ENCODE measurements at regions not wholly inside any gene's neighbourhood (a gene's known extent, or its start where the extent isn't known, plus 50 kb on each side); places are given as distances from the start of the nearest gene placed in this dataset.
"Not testable (repeated sequence)": the region's sequence is repeated elsewhere in the genome, so short reads cannot be mapped to it uniquely, and the experiment has no call there.

GRCh38 chr3:6657591-6657990 lies 203.3 kb upstream of the GRM7 start:
- no peak for DNase-seq

GRCh38 chr3:6667354-6667753 lies 193.6 kb upstream of the GRM7 start:
- no peak for DNase-seq

DNA sequence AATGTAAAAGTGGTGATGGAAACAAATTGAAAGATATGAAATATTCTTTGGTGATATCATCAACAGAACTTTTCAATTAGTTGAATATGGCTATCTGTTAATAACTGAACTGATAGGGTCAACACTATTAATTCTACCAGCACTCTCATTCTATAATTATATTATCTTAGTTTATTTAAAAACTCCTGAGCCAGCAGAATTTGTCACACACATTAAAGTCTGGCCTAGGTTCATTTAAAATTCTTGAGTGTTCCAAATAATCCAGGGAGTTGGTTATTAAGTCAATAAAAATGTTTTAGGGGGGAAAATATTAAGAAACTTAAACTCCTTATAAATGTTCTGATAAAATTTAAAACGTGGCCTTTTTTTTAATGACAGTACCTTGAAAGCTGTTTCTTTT lies 189.6 kb upstream of the GRM7 start:
- no peak for DNase-seq

GRCh38 chr3:6679510-6679909 lies 181.4 kb upstream of the GRM7 start:
- peak in 1 of 2 experiments; percentile 2 for DNase-seq

DNA sequence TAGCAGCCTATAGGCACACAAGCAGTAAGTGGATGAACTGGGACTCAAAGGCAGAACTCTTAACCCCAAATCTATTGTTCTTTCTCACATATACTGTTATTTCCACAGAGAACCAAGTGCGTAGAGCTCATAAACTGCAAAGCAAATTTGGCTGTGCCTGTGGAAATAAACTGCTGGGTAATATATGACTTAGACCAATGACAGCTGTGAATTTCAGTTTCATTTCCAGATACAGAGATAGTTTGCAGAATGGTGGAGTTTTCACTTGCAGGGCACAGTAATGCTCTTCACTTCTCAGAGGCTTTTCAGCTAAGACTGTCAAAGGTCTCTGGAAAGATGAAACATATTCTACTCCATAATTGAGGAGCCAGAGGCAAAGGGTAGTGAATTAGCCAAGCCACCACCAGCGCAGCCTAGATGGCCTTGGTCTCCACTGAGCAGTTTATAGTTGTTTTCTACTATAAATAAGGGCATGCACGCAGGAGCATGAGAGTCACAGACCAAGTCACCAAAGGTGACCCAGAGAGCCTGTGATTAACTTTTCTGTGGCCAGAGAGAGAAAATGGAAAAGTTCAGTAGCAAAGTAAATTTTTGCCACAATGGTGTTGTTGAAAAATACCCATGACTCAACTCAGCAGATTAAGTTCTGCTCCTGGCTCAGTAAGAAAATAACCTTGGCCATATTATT lies 180.7 kb upstream of the GRM7 start:
- DNase-seq = no peak

DNA sequence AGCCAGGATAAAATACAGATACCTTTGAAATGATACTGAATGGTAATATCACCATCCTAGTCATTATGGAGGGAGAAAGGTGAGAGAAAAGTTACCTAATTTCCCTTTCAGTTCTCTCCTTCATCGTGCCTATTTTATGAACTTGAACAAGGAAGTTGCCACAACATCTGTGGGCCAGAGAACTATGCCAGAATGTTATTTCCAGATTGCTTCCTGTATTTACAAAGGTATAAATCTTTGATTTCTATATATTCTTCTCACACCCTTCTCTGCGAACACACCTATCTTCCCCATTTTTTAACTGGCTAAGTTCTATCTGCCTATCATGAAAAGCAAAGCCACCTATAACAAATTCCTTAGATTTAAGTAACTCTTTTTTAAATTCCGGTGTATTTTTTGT lies 163.6 kb upstream of the GRM7 start:
- no peak for DNase-seq

- no peak for DNase-seq
Observed at GRCh38 chr3:6697722-6698121, 163.2 kb upstream of the GRM7 start.

- DNase-seq = not testable (repeated sequence)
Observed at GRCh38 chr3:6704817-6705216, 156.1 kb upstream of the GRM7 start.

DNA sequence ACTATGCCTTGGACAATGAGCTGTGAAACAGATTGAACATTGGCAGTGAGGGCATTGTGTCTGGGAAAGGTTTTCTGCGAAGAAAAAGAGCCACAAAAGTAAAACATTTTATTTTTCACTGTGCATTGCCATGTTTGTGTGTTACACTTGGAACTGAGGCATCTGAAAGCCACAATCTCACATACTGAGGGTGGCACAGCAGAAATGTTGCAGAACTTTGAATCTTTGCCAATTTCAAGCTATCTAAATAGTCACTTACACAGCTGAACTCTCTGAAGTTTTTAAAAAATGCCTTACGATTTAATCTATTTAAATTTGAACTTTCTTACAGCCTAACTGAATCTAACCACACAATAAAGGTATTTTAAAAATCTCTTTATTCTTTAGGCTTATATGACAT lies 154.1 kb upstream of the GRM7 start:
- no peak for DNase-seq

DNA sequence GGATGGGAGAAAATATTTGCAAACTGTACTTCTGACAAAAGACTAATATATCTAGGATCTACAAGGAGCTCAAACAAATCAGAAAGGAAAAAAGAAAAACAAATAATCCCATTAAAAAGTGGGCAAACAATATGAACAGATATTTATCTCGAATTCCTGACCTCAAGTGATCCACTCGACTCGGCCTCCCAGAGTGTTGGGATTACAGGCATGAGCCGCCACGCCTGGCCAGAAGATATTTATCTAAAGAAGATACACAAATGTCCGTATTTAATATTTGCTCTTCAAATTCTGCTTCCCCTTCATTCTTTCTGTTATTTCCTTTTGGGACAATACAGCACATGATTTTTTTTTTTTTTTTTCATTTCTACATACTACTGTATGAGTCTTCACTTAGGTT lies 151.7 kb upstream of the GRM7 start:
- DNase-seq = no peak

DNA sequence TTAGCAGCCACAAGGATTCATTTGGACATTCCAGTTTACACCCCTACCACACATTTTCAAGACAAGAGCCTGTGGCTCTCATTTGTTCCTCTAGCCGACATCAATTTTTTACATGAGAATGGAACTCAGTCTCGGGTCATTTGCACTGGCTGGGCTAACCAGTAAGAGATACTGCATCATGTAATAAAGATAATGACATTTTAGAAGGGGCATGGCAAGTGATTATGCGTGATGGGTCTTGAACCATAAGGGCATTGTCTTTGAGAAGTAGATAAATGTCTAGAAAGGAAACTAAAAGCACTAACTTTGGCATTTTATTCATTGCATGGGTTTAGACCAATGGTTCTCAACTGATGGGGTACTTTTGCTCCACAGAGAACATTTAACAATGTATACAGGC lies 146.0 kb upstream of the GRM7 start:
- DNase-seq = no peak

GRCh38 chr3:6716420-6716819 lies 144.5 kb upstream of the GRM7 start:
- no peak for DNase-seq

GRCh38 chr3:6717026-6717943 lies 143.6 kb upstream of the GRM7 start:
- DNase-seq = no peak

GRCh38 chr3:6719999-6720398 lies 140.9 kb upstream of the GRM7 start:
- DNase-seq = no peak

DNA sequence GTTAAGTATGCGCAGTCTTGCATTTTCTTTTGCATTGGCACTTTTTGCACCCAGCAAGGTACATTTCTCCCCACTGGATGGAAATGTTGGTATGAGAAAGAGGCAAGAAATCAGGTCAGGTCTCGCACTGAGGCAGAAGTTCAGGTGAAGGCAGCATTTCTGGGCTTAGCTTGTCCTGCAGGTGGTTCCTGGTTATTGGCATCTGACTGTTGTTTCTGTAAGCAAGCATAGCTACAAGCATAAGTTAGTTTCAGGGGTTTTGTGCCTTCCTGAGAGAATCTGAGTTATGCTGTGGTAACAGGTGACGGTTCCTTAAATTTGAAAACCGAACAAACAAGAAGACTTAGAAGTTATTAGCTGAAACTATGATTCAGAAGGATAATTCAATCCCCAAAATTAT lies 139.4 kb upstream of the GRM7 start:
- DNase-seq = no peak

DNA sequence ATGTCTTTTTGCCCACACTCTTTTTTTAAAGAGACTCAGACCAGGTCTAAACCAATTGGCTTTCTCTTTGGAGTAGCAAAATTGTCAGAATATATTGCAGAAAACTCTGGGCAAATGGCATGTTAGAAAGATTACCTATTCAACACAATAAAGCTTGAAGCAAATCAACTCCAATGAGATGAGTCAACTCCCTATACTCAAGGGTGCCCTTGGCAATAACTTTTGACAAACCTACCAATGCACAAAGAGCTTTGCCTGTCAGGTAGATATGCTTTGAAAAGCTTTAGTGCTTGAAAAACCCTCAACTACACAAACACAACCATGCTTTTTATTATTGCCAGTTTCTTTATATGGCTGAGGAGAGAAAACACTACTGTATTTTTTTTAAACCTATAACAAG lies 137.7 kb upstream of the GRM7 start:
- no peak for DNase-seq

- DNase-seq = no peak
Observed at GRCh38 chr3:6726811-6727210, 134.1 kb upstream of the GRM7 start.

- DNase-seq = no peak
Observed at GRCh38 chr3:6732807-6733206, 128.1 kb upstream of the GRM7 start.

GRCh38 chr3:6733699-6734394 lies 127.1 kb upstream of the GRM7 start:
- DNase-seq = no peak

DNA sequence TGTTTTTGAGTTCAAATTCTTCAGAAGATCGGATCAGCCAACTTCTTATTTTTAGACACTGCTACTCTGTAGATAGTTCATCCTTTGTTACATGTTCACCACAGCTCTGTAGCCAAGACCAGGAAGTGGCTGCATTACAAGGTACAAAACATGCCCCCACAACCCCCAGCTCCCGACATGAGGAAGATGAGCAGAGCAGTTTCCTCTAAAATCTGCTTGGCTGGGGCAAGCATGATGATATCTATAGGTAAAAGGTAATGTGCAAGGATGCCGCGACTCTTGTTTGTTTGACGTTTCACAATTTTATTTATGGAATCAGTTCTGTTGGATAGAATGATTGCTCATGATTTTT lies 126.5 kb upstream of the GRM7 start:
- no peak for DNase-seq

GRCh38 chr3:6736836-6737629 lies 123.9 kb upstream of the GRM7 start:
- DNase-seq = no peak

- no peak for DNase-seq
Observed at GRCh38 chr3:6737630-6738029, 123.3 kb upstream of the GRM7 start.

DNA sequence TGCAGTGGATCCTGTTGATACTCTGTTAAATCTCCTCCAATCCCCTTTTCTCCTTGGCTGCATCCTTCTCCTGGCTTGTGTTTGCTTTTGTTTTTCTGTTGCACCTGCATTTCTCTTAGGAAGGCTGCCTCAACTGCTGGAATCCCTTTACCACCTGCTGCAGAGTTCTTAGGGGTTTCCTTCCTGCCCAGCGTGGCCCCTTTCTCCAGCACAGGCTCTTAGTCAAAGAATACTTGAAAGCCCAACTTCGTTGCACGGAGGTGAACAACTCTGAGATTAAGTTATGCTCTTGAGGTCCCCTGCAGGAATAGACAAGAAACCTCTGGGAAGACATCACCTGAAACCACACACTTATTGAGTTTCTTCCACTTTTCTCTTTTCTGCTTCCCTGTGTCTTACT lies 121.6 kb upstream of the GRM7 start:
- no peak for DNase-seq

Measured in Kasumi-1 (cell line).